Mesothelial cell of epicardium (in vitro differentiated cells): ENCODE measurements at regions not wholly inside any gene's neighbourhood (a gene's known extent, or its start where the extent isn't known, plus 50 kb on each side); places are given as distances from the start of the nearest gene placed in this dataset.

ENCODE experiments used
- DNase-seq, 2 experiments: peaks; one replicate each; pipeline ENCODE4 v3.0.0; 2021; ENCODE audit warnings: low spot score in 2 of 2; ENCODE audit not compliant: unreplicated experiment in 2 of 2
- H3K27ac Mint-ChIP-seq: 2 replicates; pipeline ENCODE4 v1.8.0; 2021; ENCODE audit warnings: mixed read lengths
- H3K27me3 Mint-ChIP-seq: 2 replicates; pipeline ENCODE4 v1.8.0; 2021; ENCODE audit warnings: low read depth, mixed read lengths
- H3K36me3 Mint-ChIP-seq: 2 replicates; pipeline ENCODE4 v1.8.0; 2021; ENCODE audit warnings: mixed read lengths
- H3K4me1 Mint-ChIP-seq: 2 replicates; pipeline ENCODE4 v1.8.0; 2021; ENCODE audit warnings: mixed read lengths
- H3K4me3 Mint-ChIP-seq: 2 replicates; pipeline ENCODE4 v1.8.0; 2021; ENCODE audit warnings: mild to moderate bottlenecking, moderate library complexity, mixed read lengths
- H3K9me3 Mint-ChIP-seq: 2 replicates; pipeline ENCODE4 v1.8.0; 2021; ENCODE audit warnings: mixed read lengths
- TF ChIP-seq, protein P1 (sequence below): fragments of 200-600 bp; sonication (generic); IDR thresholded peaks from one replicate; pipeline ENCODE4 v1.5.0; 2021; ENCODE audit warnings: antibody characterized with exemption; ENCODE audit not compliant: unreplicated experiment

DNA sequence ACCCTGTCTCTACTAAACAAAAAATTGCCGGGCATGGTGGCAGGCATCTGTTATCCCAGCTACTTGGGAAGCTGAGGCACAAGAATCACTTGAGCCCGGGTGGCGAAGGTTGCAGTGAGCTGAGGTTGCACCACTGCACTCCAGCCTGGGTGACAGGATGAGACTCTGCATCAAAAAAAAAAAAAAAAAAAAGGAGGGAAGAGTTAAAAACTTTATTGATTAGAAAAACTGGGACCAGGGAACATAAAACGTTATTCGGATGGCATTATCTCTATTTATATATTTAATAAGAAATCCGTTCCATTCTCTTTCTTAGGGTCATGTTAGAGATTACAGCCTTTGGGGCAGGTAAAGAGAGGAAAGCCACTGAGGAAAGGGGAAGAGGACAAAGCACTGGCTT, 197.5 kb downstream of the BCR start:
- peaks cover 35% of the 10 kb centered on the region for H3K4me1 Mint-ChIP-seq
- TF ChIP-seq, protein P1, sequence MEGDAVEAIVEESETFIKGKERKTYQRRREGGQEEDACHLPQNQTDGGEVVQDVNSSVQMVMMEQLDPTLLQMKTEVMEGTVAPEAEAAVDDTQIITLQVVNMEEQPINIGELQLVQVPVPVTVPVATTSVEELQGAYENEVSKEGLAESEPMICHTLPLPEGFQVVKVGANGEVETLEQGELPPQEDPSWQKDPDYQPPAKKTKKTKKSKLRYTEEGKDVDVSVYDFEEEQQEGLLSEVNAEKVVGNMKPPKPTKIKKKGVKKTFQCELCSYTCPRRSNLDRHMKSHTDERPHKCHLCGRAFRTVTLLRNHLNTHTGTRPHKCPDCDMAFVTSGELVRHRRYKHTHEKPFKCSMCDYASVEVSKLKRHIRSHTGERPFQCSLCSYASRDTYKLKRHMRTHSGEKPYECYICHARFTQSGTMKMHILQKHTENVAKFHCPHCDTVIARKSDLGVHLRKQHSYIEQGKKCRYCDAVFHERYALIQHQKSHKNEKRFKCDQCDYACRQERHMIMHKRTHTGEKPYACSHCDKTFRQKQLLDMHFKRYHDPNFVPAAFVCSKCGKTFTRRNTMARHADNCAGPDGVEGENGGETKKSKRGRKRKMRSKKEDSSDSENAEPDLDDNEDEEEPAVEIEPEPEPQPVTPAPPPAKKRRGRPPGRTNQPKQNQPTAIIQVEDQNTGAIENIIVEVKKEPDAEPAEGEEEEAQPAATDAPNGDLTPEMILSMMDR = no peak
- peak overlapping the region; percentile 69 for H3K27ac Mint-ChIP-seq
- H3K4me3 Mint-ChIP-seq = no peak overlapping the region
- DNase-seq = no peak
- H3K9me3 Mint-ChIP-seq = no peaks in the 10 kb centered on the region
- H3K27me3 Mint-ChIP-seq = no peaks in the 10 kb centered on the region
- H3K36me3 Mint-ChIP-seq = peaks cover 11% of the 10 kb centered on the region

DNA sequence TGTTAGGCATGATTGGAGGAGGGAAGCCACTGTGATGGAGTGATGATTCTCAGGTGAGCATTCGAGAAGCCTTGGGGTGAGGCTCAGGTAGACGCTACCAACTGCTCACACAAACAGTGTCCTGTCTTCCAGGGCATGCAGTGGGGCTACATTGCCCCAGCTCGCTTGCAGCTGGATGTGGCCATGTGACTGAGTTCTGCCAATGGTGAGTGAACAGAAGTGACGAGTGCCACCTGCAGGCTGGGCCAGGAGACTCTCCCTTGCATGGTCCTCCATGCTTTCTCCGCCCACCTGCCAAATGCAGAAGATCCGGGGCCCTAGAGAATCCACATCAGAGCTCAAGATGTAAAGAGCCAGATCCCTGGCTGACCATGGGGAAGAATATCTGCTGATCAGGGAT, 195.9 kb downstream of the BCR start:
- Mint-ChIP-seq H3K36me3 (peaks cover 11% of the 10 kb centered on the region), H3K9me3 (no peaks in the 10 kb centered on the region), H3K27ac (no peak overlapping the region), H3K27me3 (no peaks in the 10 kb centered on the region), H3K4me1 (peaks cover 24% of the 10 kb centered on the region), H3K4me3 (no peak overlapping the region)
- no peak for DNase-seq
- TF ChIP-seq, protein P1 = no peak

DNA sequence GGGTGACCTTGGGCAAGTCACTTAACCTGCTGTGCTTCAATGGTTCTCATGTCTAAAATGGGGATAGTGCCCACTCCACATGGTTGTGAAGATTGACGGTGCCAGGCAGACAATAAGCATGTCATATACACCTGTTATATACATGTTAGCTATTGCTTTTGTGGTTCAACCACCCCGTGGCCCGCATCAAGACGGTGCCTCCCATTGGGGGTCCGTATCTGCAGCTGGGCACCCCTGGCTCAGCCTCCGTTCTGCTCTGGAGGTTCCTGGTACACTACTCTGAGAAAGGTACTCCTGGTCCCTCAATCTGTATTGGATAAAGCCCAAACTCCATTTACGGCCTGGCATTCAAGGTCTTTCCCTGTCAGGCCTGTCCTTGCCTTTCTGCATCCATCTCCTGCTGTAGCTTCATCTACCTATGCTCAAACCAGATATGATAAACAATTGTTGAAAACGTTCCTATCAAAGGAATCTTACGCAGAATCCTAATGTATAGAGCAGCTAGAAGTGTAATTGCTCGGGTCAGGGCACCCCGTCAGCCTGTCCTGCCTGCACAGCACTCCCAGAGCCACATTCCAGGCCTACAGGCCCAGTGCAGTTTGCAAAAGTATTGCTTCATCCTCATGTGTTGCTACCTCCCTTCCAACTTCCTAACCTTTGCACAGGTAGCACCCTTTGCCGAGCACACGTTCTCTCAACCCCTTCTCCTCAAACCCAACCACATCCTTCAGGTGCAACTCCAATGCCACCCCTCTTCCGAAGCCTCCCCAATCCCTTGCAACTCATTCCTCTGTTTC, 194.9 kb downstream of the BCR start:
- H3K9me3 Mint-ChIP-seq = no peaks in the 10 kb centered on the region
- H3K27me3 Mint-ChIP-seq = no peaks in the 10 kb centered on the region
- peaks cover 14% of the 10 kb centered on the region for H3K36me3 Mint-ChIP-seq
- no peak for DNase-seq
- no peak overlapping the region for H3K4me3 Mint-ChIP-seq
- peaks cover 15% of the 10 kb centered on the region for H3K4me1 Mint-ChIP-seq
- no peak overlapping the region for H3K27ac Mint-ChIP-seq
- TF ChIP-seq, protein P1 = no peak

DNA sequence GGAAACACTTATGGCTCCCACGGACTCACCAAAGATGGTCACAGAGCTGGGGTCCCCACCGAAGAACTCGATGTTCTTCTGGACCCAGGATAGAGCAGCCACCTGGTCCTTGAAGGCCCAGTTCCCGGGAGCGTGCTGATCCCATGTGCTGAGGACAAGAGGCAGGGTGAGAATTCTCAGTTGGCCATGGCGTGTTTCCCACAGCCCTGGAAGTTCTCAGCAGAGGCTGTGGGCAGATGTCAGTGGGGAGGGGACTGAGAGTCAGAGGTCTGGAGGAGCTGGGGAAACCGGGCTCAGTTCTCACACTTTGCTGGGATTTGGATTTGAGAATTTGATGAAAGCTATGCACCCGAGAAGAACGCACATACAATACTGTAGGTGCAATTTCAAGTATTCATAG, 193.3 kb downstream of the BCR start:
- DNase-seq = no peak
- Mint-ChIP-seq H3K4me1 (peaks cover 12% of the 10 kb centered on the region), H3K27me3 (peaks cover 8% of the 10 kb centered on the region), H3K36me3 (peaks cover 27% of the 10 kb centered on the region), H3K9me3 (no peaks in the 10 kb centered on the region), H3K4me3 (no peak overlapping the region), H3K27ac (no peak overlapping the region)
- TF ChIP-seq, protein P1 = no peak

DNA sequence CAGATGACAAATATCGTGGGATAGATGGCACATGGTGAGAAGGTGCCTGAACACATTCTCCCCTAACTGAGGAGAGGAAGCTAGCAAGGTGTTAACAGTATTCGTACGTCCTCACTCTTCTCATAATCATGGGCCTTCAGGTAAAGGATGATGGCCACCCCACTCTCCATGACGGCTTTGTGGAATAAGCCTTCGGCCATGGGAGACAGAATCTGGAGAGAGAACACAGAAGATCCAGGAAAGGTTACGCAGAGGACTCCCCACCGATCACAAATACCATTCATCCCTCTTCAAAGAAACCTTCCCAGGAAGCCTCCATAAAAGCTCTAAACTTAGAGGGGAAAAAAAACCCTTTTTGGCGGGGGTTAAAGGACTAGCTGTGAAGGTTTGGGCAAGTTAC, 189.9 kb downstream of the BCR start:
- H3K9me3 Mint-ChIP-seq = no peaks in the 10 kb centered on the region
- no peak overlapping the region for H3K27ac Mint-ChIP-seq
- TF ChIP-seq, protein P1 = no peak
- peaks cover 34% of the 10 kb centered on the region for H3K36me3 Mint-ChIP-seq
- peaks cover 26% of the 10 kb centered on the region for H3K27me3 Mint-ChIP-seq
- no peak for DNase-seq
- peaks cover 4% of the 10 kb centered on the region for H3K4me1 Mint-ChIP-seq
- no peak overlapping the region for H3K4me3 Mint-ChIP-seq
